Epithelial cell of prostate (primary cell): ENCODE measurements at regions not wholly inside any gene's neighbourhood (a gene's known extent, or its start where the extent isn't known, plus 50 kb on each side); places are given as distances from the start of the nearest gene placed in this dataset.
A peak's percentile ranks its signal among the peaks of the same experiment; 100 is the strongest.

ENCODE experiments used
- DNase-seq: peaks from one replicate; pipeline ENCODE4 v3.0.0-alpha.2; 2011; ENCODE audit warnings: low read depth, low spot score
- H3K27ac ChIP-seq: fragments of 450-650 bp; 2 replicates; pipeline ENCODE4 v1.5.1; 2017; ENCODE audit warnings: mild to moderate bottlenecking

DNA sequence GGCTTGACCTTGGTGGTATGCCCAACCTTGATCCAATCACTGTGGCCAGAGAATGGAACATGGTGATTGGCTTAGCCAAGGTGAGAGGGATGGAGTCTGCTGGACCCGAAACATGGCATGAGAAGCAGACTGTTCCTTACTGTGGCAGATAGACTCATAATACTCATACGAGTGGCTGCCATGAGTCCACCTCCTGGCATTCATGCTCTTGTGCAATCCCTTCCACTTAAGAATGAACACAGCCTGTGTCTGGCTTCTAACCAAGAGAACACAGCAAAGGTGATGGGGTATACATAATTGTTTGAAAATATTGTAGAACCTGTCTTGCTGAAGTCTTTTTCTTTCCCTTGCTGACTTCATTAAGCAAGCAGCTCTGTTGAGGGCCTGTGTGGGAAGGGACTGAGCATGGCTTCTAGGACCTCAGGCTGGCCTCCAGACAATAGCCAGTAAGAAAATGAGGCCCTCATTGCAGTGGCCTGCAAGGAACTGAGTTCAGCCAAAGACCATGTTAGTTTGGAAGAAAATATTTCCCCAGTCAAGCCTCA, 85.9 kb downstream of the ZNF281 start:
- peak; percentile 39 for DNase-seq
- H3K27ac ChIP-seq, result peak overlapping the region; percentile 22

DNA sequence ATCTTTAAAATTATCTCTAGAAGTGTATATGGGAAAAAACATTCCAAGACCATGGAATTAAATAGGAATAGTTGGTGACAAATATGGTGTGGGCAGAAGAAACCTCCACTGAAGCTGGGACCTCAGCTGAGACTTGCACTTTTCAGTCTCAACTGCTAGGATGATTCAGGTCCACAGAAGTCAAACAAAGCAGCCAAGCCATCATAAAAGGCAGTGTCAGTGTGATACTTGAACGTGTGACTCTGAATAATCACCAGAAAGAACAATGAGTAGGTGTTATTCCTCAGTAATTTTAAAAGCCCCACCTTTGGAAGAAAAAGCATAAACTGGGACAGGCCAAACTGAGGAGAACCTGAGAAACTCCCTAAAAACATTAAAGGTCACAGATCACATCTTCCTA, 90.7 kb downstream of the ZNF281 start:
- peak overlapping the region; percentile 31 for H3K27ac ChIP-seq
- peak; percentile 20 for DNase-seq

DNA sequence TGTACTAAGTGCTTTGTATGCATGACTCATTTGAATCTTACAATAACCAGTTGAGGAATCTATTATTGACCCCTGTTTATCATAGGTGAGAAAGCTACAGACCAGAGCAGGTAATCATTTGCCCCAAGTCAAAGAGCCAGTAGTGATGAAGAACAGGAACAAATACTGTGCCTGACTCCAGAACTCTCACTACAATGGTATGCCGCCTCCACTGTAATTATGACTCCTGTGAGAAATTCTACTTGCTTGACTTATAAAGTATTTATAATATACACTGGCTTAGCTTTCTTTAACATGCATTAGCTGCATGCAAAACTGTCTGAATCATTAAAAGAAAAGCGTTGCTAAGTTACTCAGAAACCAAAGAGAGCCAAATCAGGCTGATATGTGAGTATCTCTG, 92.6 kb downstream of the ZNF281 start:
- peak; percentile 34 for DNase-seq
- no peak overlapping the region for H3K27ac ChIP-seq

DNA sequence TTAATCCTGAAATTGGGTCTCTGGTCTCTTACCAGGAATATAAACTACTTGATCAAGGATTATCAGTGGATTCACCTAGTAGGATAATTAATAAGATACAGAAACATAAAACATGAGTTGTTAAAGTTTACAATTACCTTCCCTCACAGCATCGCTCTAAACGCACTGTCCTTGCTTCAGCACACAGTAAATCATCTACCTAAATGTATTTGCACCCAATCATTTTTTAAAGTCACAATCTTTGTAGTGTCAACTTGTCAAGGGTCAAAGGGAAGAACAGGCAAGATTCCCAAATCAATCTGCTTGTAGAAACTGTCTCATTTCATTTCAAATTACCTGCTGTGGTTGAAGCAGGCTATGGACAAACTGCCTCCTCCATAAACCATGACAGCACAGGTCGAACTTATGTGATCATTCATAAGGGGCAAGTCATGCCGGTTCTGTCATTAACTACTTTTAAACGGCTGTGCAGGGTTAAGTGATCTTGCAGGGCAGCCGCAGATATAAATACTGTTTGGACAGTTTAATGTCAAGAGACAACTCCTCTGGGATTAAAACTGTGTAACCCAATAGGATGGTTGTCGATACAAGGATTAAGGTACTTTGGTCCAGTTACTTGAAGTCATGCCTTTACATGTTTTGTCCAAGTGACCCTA, 93.6 kb downstream of the ZNF281 start:
- H3K27ac ChIP-seq, result no peak overlapping the region
- no peak for DNase-seq

- no peak overlapping the region for H3K27ac ChIP-seq
- DNase-seq, result no peak
Observed at GRCh38 chr1:200314085-200314750, 95.6 kb downstream of the ZNF281 start.

- H3K27ac ChIP-seq, result no peak overlapping the region
- no peak for DNase-seq
Observed at GRCh38 chr1:200311256-200311655, 98.6 kb downstream of the ZNF281 start.

- DNase-seq, result no peak
- H3K27ac ChIP-seq, result no peak overlapping the region
Observed at GRCh38 chr1:200310824-200311223, 99.0 kb downstream of the ZNF281 start.

DNA sequence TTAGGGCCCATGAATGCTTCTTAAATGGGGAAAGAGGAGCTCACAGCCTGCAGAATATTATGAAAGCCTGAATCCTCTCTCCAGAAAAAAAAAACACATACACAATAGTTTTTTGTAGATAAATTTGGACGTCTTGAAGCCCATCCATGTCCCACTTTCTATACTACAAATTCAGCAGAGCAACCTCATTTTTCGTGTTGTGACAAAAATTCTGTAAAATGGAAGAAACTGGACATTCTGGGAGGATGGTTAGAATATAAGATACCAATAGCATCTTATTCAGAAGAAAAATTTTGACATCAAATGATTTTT, 102.1 kb downstream of the ZNF281 start:
- H3K27ac ChIP-seq, result no peak overlapping the region
- DNase-seq, result no peak

DNA sequence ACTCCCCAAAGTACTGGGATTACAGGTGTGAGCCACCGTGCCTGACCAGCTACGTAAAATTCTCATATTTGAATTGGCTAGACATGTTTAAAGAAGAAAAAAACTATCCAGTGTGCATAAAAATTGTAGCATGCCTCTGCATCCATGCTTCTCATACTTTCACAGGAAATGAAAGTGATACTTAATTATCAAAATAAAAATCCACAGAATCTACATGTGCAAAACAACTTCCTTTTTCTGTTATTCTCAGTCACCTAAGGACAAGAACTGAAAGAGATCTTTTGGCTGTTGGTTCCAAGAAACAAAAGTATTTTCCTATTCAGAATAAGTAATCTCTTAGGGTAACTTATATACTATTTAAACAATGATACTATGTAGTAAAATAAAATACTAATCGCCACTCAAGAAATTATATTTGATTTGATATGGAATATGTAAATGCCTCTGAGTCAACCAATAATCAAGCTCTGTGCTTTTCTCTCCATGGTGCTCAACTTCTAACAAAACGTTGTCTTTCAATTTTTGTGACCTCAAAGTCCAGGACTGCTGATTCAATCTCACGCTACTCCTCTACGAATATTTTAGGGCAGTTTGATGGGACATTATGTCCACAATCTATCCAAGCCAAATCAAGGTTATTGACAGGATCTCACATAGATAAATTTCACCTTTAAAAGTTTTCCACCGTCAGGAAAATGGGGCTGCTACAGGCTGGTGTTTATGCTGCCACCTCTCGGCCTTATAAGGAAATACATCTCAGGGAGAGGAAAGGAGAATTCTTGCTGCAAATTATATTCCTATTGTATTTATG, 102.7 kb downstream of the ZNF281 start:
- DNase-seq, result no peak

DNA sequence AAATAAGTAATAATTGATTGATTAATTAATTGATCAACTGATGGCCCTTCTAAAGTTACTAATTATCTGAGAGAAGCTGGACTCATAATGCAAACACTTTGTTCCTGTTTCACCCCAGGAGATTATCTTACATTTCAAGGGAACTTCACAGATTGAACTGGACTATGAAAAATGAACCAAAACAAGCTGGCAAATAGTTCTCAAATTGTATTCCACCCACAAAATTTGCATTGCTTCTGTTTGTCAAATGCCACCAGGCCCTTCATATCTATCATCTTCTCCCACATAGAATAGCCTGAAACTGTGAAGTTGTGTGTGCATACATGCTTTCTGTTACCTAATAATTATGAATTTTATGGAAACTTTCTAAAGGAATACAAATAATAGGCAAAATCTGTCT, 104.0 kb downstream of the ZNF281 start:
- no peak overlapping the region for H3K27ac ChIP-seq
- DNase-seq, result no peak

More for the DNA sequence above, 102.7 kb downstream of the ZNF281 start:
- H3K27ac ChIP-seq, result no peak overlapping the region

DNA sequence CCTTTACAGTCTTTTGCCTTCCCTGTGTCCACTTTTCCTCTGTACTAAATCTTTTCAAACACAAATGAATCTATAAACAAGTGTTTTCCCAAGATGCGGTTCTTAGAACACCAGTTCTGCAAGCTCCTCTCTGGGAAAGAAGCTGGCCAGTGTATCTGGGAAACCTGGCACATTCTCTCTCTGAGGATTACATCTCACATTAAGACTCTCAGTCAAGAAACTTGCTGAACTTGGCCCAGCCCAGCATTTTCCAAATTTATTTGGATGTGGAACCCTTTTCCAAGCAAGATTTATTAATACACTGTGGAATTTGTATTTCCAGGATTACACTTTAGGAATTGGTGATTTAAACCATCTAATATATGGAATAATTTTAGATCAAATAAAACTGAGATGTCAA, 105.7 kb downstream of the ZNF281 start:
- no peak for DNase-seq
- H3K27ac ChIP-seq, result no peak overlapping the region

DNA sequence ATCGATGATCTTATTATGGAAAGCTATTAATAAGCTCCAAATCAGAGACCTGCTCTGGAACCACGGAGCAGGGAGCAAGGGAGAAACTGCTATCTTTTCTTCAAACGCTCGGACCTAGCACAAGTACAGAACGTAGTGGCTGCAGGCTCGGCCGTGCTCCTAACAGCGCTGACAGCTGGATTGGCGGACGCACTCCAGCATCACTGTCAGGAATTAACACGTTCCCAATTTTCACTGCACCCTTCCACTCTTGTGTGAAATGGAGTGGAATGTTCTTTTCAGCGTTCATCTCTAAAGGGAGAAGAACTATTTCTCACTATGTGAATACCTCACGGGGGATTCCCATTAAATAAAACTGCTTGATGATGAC, 106.9 kb downstream of the ZNF281 start:
- no peak for DNase-seq
- no peak overlapping the region for H3K27ac ChIP-seq

GRCh38 chr1:200302192-200302920, 107.5 kb downstream of the ZNF281 start:
- no peak for DNase-seq
- H3K27ac ChIP-seq, result no peak overlapping the region

DNA sequence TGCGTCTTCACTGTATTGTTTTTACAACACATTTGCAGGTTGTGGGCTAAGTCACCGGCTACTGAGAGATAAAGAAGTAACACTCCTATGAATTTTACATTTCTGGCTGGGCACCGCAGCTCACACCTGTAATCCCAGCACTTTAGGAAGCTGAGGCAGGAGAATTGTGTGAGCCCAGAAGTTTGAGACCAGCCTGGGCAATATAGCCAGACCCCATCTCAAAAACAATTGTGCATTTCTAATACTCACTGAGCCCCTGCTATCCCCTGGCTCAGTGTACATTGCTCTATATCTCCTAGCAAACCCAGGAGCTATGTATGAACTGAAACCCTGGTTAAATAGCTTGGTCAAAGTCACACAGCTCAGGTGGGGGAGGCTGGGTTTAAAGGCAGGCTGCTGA, 108.7 kb downstream of the ZNF281 start:
- DNase-seq, result no peak
- H3K27ac ChIP-seq, result no peak overlapping the region

GRCh38 chr1:200299571-200299970, 110.3 kb downstream of the ZNF281 start:
- H3K27ac ChIP-seq, result no peak overlapping the region
- no peak for DNase-seq

DNA sequence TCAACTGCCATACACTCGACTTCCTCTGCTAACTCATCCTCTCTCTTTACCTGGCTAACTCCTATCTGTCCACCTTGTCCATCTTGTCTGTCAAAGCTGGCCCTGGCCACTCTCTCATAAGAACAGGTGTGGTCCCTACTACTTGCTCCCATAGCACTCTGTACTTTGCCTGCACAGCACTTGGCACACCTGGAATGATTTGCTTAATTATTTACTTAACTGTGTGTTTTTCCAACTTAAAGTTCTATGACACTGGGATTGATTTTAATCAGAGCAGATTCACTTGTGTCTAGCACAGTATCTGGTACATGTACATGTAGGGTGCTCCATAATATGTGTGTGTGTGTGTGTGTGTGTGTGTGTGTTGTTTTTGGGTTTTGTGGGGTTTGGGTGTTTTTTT, 111.6 kb downstream of the ZNF281 start:
- no peak overlapping the region for H3K27ac ChIP-seq

GRCh38 chr1:200296091-200296661, 113.7 kb downstream of the ZNF281 start:
- DNase-seq, result no peak
- no peak overlapping the region for H3K27ac ChIP-seq

More for the DNA sequence above, 111.6 kb downstream of the ZNF281 start:
- no peak for DNase-seq

GRCh38 chr1:200294241-200294640, 115.6 kb downstream of the ZNF281 start:
- H3K27ac ChIP-seq, result no peak overlapping the region
- DNase-seq, result no peak

DNA sequence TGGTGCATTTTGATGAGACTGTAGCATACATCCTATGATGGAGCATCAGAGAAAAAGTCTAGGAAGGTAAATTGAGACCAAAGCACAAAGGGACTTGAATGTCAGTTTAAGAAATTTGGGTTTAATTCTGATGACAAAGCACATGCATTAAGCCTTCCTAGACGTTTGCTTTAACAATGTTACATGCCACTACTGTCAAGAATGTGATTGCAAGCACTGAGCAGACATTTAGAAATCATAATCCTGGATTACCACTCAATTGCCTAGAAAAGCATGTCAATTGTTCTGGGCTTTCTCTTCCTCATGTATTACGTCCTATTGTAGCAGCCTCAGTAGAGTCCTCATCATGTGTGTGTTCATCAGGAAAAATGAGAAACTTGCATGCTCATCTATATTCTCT, 117.1 kb downstream of the ZNF281 start:
- DNase-seq, result no peak
- H3K27ac ChIP-seq, result no peak overlapping the region

DNA sequence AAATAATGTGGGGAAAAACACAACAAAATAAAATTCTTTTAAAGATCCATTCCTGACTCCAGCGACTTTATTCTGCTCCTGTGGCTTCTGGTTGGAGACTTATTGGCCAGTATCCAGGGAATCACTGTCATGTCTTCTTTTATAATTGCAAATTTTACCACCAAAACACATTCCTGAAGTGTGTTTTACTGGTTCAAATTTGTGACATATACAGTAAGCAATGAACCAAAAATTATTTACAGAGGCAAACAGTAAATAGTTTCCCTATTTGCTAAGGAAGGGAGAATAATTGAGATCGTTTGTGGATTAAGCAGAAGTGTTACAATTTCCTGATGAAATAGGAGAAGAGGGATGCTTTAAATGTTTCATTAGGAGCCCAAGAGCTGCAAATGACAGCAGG, 118.7 kb downstream of the ZNF281 start:
- DNase-seq, result no peak
- H3K27ac ChIP-seq, result no peak overlapping the region
